Endodermal cell (in vitro differentiated cells): ENCODE measurements at regions not wholly inside any gene's neighbourhood (a gene's known extent, or its start where the extent isn't known, plus 50 kb on each side); places are given as distances from the start of the nearest gene placed in this dataset.

Source experiments
- DNase-seq: peaks from one replicate; pipeline ENCODE4 v3.0.0-alpha.2; 2017
- H3K27ac ChIP-seq: 2 replicates; pipeline ENCODE4 v1.5.1; 2013; ENCODE audit warnings: mild to moderate bottlenecking, low read depth, low read length, moderate library complexity
- H3K27me3 ChIP-seq: 2 replicates; pipeline ENCODE4 v1.6.1; 2013; ENCODE audit warnings: mild to moderate bottlenecking, low read length, moderate library complexity; ENCODE audit not compliant: insufficient read depth, control insufficient read depth, poor library complexity, severe bottlenecking
- H3K36me3 ChIP-seq: 2 replicates; pipeline ENCODE4 v1.7.0; 2013; ENCODE audit warnings: mild to moderate bottlenecking, low read length, moderate library complexity; ENCODE audit not compliant: control insufficient read depth, insufficient read depth
- H3K4me1 ChIP-seq: one replicate; pipeline ENCODE4 v1.7.0; 2013; ENCODE audit warnings: low read length; ENCODE audit not compliant: control insufficient read depth, insufficient read depth
- H3K4me3 ChIP-seq: 2 replicates; pipeline ENCODE4 v1.5.1; 2013; ENCODE audit warnings: mild to moderate bottlenecking, low read length, moderate library complexity
- H3K9ac ChIP-seq: 2 replicates; pipeline ENCODE4 v1.6.1; 2013; ENCODE audit warnings: mild to moderate bottlenecking, low read length, moderate library complexity; ENCODE audit not compliant: poor library complexity, severe bottlenecking; ENCODE audit errors: extremely low read depth
- H3K9me3 ChIP-seq: 2 replicates; pipeline ENCODE4 v1.6.1; 2013; ENCODE audit warnings: mild to moderate bottlenecking, low read length, moderate library complexity; ENCODE audit not compliant: control insufficient read depth
- H3K27ac Mint-ChIP-seq: 2 replicates; pipeline ENCODE4 v1.8.0; 2020; ENCODE audit warnings: mixed read lengths
- H3K27me3 Mint-ChIP-seq: 2 replicates; pipeline ENCODE4 v1.8.0; 2021; ENCODE audit warnings: mild to moderate bottlenecking, mixed read lengths; ENCODE audit not compliant: insufficient read depth
- H3K36me3 Mint-ChIP-seq: 2 replicates; pipeline ENCODE4 v1.8.0; 2020; ENCODE audit warnings: low read depth, mixed read lengths
- H3K4me1 Mint-ChIP-seq: 2 replicates; pipeline ENCODE4 v1.8.0; 2020; ENCODE audit warnings: mixed read lengths
- H3K4me3 Mint-ChIP-seq: 2 replicates; pipeline ENCODE4 v1.8.0; 2020; ENCODE audit warnings: mild to moderate bottlenecking, moderate library complexity, mixed read lengths
- H3K9me3 Mint-ChIP-seq: 2 replicates; pipeline ENCODE4 v1.8.0; 2020; ENCODE audit warnings: mild to moderate bottlenecking, mixed read lengths
- WGBS, 2 experiments: methylation state at CpG; one replicate each; pipeline versions ENCODE4 v1.1.5 to v1.1.7; 2013; ENCODE audit warnings: missing lambda C conversion rate in 2 of 2, mixed read lengths in 1 of 2; ENCODE audit not compliant: insufficient coverage in 1 of 2, insufficient read length in 1 of 2; 5-methylcytosine and 5-hydroxymethylcytosine counted together
- TF ChIP-seq, protein P1 (sequence below): fragments of 200-600 bp; sonication (generic); conservative IDR thresholded peaks from 2 replicates; pipeline ENCODE4 v1.5.0; 2021; ENCODE audit warnings: antibody characterized with exemption, mild to moderate bottlenecking

DNA sequence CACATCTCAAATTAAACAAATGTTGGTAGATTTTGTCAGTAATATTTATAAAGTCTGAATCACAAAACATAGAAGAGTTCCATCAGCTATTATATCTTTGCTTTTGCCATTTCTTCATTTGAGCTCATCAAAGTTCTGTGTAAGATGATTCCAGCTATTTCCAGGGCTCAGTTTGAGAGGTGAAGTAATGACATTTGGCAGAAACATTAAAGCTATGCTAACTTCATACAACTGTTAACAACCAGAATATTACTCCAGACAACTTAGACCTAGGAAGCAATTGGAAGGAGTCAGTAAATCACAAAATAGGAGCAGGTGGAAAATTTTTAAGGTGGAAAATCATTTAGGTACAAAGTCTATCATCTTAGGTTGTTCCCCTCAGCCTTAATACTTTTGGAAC lies 76.2 kb upstream of the CSNK1A1L start:
- H3K27ac Mint-ChIP-seq: no peak overlapping the region
- no peaks in the 10 kb centered on the region for H3K36me3 ChIP-seq
- no peak overlapping the region for H3K27ac ChIP-seq
- H3K36me3 Mint-ChIP-seq: no peaks in the 10 kb centered on the region
- no peaks in the 10 kb centered on the region for H3K27me3 ChIP-seq
- H3K4me3 Mint-ChIP-seq: no peak overlapping the region
- TF ChIP-seq, protein P1, sequence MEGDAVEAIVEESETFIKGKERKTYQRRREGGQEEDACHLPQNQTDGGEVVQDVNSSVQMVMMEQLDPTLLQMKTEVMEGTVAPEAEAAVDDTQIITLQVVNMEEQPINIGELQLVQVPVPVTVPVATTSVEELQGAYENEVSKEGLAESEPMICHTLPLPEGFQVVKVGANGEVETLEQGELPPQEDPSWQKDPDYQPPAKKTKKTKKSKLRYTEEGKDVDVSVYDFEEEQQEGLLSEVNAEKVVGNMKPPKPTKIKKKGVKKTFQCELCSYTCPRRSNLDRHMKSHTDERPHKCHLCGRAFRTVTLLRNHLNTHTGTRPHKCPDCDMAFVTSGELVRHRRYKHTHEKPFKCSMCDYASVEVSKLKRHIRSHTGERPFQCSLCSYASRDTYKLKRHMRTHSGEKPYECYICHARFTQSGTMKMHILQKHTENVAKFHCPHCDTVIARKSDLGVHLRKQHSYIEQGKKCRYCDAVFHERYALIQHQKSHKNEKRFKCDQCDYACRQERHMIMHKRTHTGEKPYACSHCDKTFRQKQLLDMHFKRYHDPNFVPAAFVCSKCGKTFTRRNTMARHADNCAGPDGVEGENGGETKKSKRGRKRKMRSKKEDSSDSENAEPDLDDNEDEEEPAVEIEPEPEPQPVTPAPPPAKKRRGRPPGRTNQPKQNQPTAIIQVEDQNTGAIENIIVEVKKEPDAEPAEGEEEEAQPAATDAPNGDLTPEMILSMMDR: no peak
- H3K4me1 ChIP-seq: no peaks in the 10 kb centered on the region
- H3K4me1 Mint-ChIP-seq: no peaks in the 10 kb centered on the region
- no peak for DNase-seq
- H3K9me3 ChIP-seq: no peaks in the 10 kb centered on the region
- H3K9me3 Mint-ChIP-seq: peaks cover 3% of the 10 kb centered on the region
- no peak overlapping the region for H3K9ac ChIP-seq
- no peaks in the 10 kb centered on the region for H3K27me3 Mint-ChIP-seq
- no peak overlapping the region for H3K4me3 ChIP-seq

DNA sequence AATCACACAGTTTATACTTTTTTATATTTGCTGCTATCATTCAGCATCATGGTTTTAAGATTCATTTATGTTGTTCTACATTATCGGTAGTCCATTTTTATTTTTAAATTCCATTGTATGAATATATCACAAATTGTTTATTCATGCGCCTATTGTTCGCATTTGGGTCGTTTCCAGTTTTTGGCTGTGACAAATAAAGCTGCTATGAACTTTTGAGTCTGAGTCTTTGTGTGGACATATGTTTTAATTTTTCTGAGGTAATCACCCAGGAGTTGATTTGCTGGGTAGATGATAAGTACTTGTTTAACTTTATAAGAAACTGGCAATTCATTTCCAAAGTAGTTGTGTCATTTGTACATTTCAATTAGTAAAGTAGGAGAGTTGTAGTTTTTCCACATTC lies 74.2 kb upstream of the CSNK1A1L start:
- Histone ChIP-seq H3K27ac (no peak overlapping the region), H3K9ac (no peak overlapping the region), H3K27me3 (no peaks in the 10 kb centered on the region), H3K36me3 (no peaks in the 10 kb centered on the region), H3K9me3 (no peaks in the 10 kb centered on the region), H3K4me3 (no peak overlapping the region), H3K4me1 (no peaks in the 10 kb centered on the region)
- Mint-ChIP-seq H3K36me3 (no peaks in the 10 kb centered on the region), H3K4me3 (no peak overlapping the region), H3K4me1 (peaks cover 2% of the 10 kb centered on the region), H3K27ac (no peak overlapping the region), H3K27me3 (no peaks in the 10 kb centered on the region), H3K9me3 (no peaks in the 10 kb centered on the region)
- TF ChIP-seq, protein P1: no peak
- no peak for DNase-seq
- WGBS, 2 experiments: 93% methylated on average over 4 of the region's 4 CpGs; no CpG with 5 or more reads in 1 of the 2 experiments

DNA sequence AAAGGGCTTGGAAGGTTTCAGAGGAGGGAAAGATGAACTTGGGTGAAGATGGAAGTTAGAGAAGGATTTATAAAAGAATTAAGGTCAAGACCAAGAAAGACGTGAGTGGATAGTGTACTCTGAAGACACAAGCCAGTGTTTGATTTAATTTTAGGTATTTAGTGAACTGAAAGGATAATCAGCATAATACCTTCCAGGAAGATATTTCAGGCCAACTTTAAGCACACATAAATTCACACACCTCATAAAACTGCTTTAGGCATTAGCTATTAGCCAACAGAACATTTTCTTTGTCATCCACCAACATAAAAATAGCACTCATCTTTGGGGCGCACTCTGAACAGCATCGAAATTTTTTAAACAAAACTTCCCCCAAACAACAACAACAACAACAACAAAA lies 71.7 kb upstream of the CSNK1A1L start:
- Histone ChIP-seq H3K9ac (no peak overlapping the region), H3K4me1 (no peaks in the 10 kb centered on the region), H3K36me3 (no peaks in the 10 kb centered on the region), H3K9me3 (no peaks in the 10 kb centered on the region), H3K27me3 (no peaks in the 10 kb centered on the region), H3K4me3 (no peak overlapping the region), H3K27ac (no peak overlapping the region)
- Mint-ChIP-seq H3K9me3 (no peaks in the 10 kb centered on the region), H3K4me3 (no peak overlapping the region), H3K27ac (no peak overlapping the region), H3K4me1 (peaks cover 10% of the 10 kb centered on the region), H3K27me3 (no peaks in the 10 kb centered on the region), H3K36me3 (no peaks in the 10 kb centered on the region)
- DNase-seq: no peak
- 88 to 91% methylated on average over 1 to 3 of the region's 3 CpGs for WGBS, 2 experiments
- TF ChIP-seq, protein P1: no peak
